B cell (primary cell): ENCODE measurements at regions not wholly inside any gene's neighbourhood (a gene's known extent, or its start where the extent isn't known, plus 50 kb on each side); places are given as distances from the start of the nearest gene placed in this dataset.

ENCODE experiments used
- EZH2 ChIP-seq: IDR thresholded peaks from 2 replicates; pipeline ENCODE4 v1.6.1; 2012; ENCODE audit warnings: borderline replicate concordance, low read depth, mild to moderate bottlenecking, moderate library complexity, low read length; ENCODE audit not compliant: insufficient read depth, poor library complexity, severe bottlenecking
- TF ChIP-seq, protein P1 (sequence below): fragments of 200-600 bp; IDR thresholded peaks from one replicate; pipeline ENCODE4 v1.8.0; 2022; ENCODE audit warnings: antibody characterized with exemption, mild to moderate bottlenecking

DNA sequence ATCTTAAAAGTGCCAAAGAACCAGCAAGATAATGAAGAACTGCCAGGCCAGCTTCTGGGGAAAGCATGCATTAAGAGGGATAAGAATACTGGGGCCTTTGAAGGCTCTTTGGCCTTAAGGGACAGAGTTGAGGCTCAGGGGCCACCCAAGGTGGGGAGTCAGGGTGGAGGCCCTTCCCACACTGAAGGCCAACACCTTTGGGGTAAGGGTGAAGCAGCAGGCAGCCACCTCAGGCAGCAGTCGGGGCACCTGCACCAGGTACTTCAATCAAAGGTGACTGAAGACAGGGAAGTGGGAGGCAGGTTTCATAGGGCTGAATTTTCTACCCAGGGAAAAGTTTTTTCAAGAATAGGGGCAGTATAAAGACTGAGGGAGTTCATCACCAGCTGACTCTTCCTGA lies 87.7 kb upstream of the KLF13 start:
- TF ChIP-seq, protein P1, sequence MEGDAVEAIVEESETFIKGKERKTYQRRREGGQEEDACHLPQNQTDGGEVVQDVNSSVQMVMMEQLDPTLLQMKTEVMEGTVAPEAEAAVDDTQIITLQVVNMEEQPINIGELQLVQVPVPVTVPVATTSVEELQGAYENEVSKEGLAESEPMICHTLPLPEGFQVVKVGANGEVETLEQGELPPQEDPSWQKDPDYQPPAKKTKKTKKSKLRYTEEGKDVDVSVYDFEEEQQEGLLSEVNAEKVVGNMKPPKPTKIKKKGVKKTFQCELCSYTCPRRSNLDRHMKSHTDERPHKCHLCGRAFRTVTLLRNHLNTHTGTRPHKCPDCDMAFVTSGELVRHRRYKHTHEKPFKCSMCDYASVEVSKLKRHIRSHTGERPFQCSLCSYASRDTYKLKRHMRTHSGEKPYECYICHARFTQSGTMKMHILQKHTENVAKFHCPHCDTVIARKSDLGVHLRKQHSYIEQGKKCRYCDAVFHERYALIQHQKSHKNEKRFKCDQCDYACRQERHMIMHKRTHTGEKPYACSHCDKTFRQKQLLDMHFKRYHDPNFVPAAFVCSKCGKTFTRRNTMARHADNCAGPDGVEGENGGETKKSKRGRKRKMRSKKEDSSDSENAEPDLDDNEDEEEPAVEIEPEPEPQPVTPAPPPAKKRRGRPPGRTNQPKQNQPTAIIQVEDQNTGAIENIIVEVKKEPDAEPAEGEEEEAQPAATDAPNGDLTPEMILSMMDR: no peak
- TF ChIP-seq EZH2: no peak
